HG02678 (cell line): ENCODE measurements at regions not wholly inside any gene's neighbourhood (a gene's known extent, or its start where the extent isn't known, plus 50 kb on each side); places are given as distances from the start of the nearest gene placed in this dataset.

Experiments used
- ATAC-seq: cut with Tn5 transposase; IDR thresholded peaks from one replicate; pipeline ENCODE4 v1.9.1; 2021; ENCODE audit warnings: mild to moderate bottlenecking, moderate library complexity; ENCODE audit not compliant: unreplicated experiment

GRCh38 chr13:84686458-84686857, 804.2 kb upstream of the SLITRK1 start:
- ATAC-seq: no peak

GRCh38 chr13:84684804-84685203, 802.5 kb upstream of the SLITRK1 start:
- no peak for ATAC-seq

- ATAC-seq: no peak
Observed at GRCh38 chr13:84684048-84684662, 801.9 kb upstream of the SLITRK1 start.

GRCh38 chr13:84683448-84683847, 801.2 kb upstream of the SLITRK1 start:
- ATAC-seq: no peak

- no peak for ATAC-seq
Observed at GRCh38 chr13:84677836-84678235, 795.6 kb upstream of the SLITRK1 start.

- no peak for ATAC-seq
Observed at GRCh38 chr13:84672616-84673015, 790.3 kb upstream of the SLITRK1 start.

- ATAC-seq: no peak
Observed at GRCh38 chr13:84670245-84670644, 788.0 kb upstream of the SLITRK1 start.

- no peak for ATAC-seq
Observed at GRCh38 chr13:84668637-84669036, 786.4 kb upstream of the SLITRK1 start.

GRCh38 chr13:84662491-84662890, 780.2 kb upstream of the SLITRK1 start:
- ATAC-seq: no peak

GRCh38 chr13:84661718-84662117, 779.4 kb upstream of the SLITRK1 start:
- ATAC-seq: no peak

GRCh38 chr13:84659359-84659661, 777.0 kb upstream of the SLITRK1 start:
- ATAC-seq: no peak

GRCh38 chr13:84658491-84659358, 776.5 kb upstream of the SLITRK1 start:
- ATAC-seq: no peak

GRCh38 chr13:84655677-84656076, 773.4 kb upstream of the SLITRK1 start:
- ATAC-seq: no peak

GRCh38 chr13:84654654-84655275, 772.5 kb upstream of the SLITRK1 start:
- ATAC-seq: no peak

- ATAC-seq: no peak
Observed at GRCh38 chr13:84653915-84654534, 771.8 kb upstream of the SLITRK1 start.

GRCh38 chr13:84651705-84652104, 769.4 kb upstream of the SLITRK1 start:
- no peak for ATAC-seq

- ATAC-seq: no peak
Observed at GRCh38 chr13:84651288-84651687, 769.0 kb upstream of the SLITRK1 start.

- ATAC-seq: no peak
Observed at GRCh38 chr13:84649853-84650252, 767.6 kb upstream of the SLITRK1 start.

GRCh38 chr13:84648069-84648640, 765.9 kb upstream of the SLITRK1 start:
- no peak for ATAC-seq

GRCh38 chr13:84646957-84647356, 764.7 kb upstream of the SLITRK1 start:
- no peak for ATAC-seq
